ENCODE measurements at regions not wholly inside any gene's neighbourhood (a gene's known extent, or its start where the extent isn't known, plus 50 kb on each side); places are given as distances from the start of the nearest gene placed in this dataset.

DNA sequence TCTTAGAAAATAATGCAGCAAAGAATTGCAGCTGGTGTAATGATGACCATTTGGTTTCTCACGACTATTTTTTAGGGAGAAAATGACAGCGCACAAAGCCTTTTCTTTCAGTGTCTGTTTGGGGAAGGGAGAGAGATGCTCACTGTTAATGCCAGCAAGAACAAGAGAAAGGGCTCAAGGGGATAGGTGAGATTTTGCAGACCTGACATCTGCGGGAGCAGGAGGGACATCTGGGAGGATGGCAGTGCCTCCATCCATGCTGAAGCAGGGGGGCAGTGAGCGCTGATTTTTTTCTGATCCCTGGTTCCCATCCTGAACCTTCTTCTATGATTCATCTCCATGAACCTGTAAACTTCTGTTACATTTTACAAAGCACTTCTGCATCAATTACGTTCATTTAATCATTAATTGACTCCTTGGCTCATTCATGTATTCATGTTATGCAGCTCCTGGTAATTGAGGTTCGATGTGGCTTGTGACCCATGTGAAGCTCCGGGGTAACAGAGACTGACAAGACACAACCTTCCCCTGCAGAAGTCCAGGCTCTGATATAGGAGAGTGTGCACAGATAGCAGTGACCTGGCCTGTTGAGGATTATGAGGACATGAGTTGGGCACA, 595.3 kb downstream of the PTPRU start:
- no peak overlapping the region for H3K4me3 ChIP-seq (ENCODE audit: insufficient read depth, low read depth, low read length)
- H3K27me3 ChIP-seq (ENCODE audit: control insufficient read depth, insufficient read depth, low read length): no peaks in the 10 kb centered on the region
- DNase-seq: no peak
- H3K36me3 ChIP-seq (replicated peaks; ENCODE audit: control insufficient read depth, insufficient read depth, low read length): no peaks in the 10 kb centered on the region

DNA sequence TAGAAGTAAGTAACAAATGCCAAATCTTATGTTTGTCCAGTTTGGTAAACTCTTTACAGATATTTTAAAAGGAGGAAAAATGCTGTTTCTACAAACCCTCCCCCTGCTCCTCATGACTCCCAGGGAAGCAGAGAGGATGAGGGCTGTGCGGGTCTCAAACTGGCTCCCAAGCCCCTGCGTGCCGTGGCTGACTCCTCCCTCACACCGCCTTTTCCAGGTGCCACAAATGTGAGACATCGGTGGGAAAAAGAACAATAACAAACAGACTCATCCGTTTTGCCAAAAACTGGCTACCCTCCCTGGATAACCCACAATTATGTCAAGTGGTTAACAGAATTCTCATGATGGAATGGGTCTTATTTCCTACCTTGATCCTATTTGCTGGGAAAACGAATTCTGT, 594.6 kb downstream of the PTPRU start:
- Histone ChIP-seq H3K4me3 (ENCODE audit: insufficient read depth, low read depth, low read length) (no peak overlapping the region), H3K36me3 (replicated peaks; ENCODE audit: control insufficient read depth, insufficient read depth, low read length) (no peaks in the 10 kb centered on the region), H3K27me3 (ENCODE audit: control insufficient read depth, insufficient read depth, low read length) (no peaks in the 10 kb centered on the region)
- DNase-seq: no peak

DNA sequence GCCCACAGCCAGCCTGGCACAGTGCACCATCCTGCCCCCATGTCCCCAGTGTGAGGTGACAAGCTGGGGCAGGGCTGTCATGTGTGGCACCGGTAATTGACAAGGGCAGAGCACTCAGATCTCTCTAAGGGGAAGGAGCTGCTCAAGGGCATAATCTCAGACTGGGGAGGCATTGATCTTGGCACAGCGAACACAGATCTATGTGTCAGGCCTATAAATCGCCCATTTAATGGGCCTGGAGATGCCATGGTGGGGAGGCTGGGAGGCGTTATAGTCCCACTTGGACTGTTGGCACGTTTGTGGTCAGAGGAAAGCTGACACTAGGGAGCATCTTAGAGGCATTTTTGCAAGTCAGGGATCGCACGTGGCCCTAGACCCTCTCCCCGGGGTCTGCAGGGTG, 594.1 kb downstream of the PTPRU start:
- H3K4me3 ChIP-seq (ENCODE audit: insufficient read depth, low read depth, low read length): no peak overlapping the region
- H3K27me3 ChIP-seq (ENCODE audit: control insufficient read depth, insufficient read depth, low read length): no peaks in the 10 kb centered on the region
- no peaks in the 10 kb centered on the region for H3K36me3 ChIP-seq (replicated peaks; ENCODE audit: control insufficient read depth, insufficient read depth, low read length)
- no peak for DNase-seq

DNA sequence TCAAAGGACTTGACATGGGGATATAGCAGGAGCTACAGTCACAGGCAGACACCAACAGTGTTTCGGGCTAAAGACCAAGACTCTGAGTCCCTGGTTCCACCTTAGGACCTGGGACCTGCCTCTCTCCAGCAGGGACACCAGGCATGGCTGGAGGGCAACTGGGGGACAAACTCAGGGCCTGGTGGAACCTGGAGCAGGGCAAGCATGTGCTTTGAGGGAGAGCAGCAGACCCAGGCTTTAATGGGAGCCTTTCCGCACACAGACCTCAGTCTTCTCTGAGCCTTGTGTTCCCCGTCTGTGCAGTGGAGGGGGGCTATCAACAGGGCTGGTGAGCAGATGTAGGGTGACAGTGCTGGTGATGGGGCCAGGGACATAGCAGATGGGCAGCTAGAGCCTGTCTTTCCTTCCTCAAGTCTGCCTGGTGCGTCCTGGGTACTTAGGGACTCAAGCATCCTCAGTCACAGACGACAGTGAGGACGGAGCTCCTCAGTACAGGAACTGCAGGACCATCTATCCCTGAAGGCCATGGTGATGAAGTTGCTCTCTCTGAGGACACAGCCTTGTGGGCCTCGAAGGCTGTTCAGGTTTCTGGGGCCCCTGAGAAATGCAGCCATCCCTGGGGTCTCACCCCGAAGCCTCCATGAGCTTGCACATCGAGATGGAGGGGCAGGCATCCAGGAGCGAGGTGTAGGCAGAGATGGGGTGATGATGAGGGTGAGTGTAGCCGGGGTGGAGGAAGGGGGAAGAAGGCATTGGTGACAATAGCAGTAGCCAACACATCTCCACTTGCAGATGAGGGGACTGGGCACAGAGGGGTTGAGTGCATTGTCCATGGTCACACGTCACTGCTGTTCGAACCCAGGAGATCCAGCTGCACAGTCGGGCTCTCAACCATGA, 593.4 kb downstream of the PTPRU start:
- Histone ChIP-seq H3K27me3 (ENCODE audit: control insufficient read depth, insufficient read depth, low read length) (no peaks in the 10 kb centered on the region), H3K4me3 (ENCODE audit: insufficient read depth, low read depth, low read length) (no peak overlapping the region), H3K36me3 (replicated peaks; ENCODE audit: control insufficient read depth, insufficient read depth, low read length) (no peaks in the 10 kb centered on the region)
- DNase-seq: no peak

DNA sequence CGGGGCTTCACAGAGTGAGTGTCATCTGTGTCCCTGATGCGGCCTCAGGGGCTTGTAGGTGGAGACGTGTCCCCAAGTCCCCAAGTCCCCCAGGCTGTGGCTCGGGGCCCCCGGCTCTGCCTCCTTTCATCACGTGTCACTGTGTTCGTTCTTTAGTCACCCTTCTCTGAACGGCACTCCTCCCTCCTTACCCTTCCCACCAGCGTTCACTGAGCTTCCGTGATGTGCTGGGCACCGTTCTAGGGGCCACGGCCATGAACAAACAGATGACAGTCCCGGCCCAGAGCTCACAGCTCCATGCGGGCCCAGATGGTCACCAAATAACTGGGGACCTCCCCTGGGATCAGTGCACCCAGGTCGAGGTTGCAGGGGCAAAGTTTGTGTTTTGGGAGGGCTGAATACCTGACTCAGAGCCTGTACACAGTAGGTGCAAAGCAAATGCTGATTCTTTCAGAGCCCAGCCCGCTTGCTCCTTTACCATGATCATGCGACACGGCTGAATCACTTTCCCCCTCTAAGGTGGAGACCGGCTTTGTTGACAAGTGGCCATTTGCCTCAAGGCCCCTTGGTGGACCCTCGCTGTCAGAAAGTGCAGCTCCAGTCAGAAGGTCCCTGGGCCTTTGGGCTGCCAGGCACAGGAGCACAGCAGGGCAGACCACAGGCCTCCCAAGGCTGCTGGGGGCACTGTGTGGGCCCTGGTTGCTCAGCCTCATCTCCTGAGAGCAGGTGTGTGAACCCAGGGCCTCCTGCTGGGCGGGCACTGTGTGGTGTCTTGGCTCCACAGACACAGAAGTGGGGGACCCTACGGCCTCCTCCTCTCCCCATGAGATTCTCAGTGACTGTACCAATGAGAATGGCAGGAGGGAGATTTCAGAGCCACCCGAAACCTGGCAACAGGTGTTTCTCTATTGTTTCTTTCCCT, 592.5 kb downstream of the PTPRU start:
- DNase-seq: no peak
- Histone ChIP-seq H3K4me3 (ENCODE audit: insufficient read depth, low read depth, low read length) (no peak overlapping the region), H3K36me3 (replicated peaks; ENCODE audit: control insufficient read depth, insufficient read depth, low read length) (no peaks in the 10 kb centered on the region), H3K27me3 (ENCODE audit: control insufficient read depth, insufficient read depth, low read length) (no peaks in the 10 kb centered on the region)

DNA sequence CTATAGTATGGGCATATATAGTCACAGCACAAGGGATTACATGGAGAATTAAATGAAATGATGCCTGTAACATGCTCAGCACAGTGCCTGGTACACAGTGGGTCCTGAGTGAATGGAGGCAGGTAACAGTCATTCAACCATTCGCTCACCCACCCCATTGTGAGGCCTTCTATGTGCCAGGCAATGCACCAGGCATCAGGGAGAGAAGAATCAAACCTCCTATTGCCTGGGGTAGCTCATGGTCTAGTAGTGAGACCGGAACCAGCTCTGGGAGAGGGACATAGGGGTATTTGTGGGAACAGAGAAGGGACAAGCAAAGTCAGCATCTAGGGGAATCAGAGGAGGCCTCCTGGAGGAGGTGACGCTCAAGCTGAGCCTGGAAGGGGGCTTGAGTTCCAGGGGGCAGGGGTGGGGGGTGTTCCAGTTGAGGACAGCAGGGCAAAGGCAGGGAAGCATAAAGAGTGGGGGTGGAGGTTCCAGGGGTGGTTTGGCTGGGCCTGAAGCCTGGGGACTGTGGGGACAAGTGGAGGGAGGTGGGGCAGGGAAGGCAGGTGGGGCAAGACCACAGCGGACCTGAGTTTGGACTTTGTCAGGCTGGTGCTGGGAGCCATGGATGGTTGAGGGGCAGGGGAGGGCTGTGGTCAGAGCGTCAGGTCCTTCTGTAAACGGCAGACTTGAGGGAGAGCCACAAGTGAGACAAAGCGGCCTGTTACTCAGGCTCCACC, 591.6 kb downstream of the PTPRU start:
- Histone ChIP-seq H3K27me3 (ENCODE audit: control insufficient read depth, insufficient read depth, low read length) (no peaks in the 10 kb centered on the region), H3K4me3 (ENCODE audit: insufficient read depth, low read depth, low read length) (no peak overlapping the region), H3K36me3 (replicated peaks; ENCODE audit: control insufficient read depth, insufficient read depth, low read length) (no peaks in the 10 kb centered on the region)
- DNase-seq: no peak

DNA sequence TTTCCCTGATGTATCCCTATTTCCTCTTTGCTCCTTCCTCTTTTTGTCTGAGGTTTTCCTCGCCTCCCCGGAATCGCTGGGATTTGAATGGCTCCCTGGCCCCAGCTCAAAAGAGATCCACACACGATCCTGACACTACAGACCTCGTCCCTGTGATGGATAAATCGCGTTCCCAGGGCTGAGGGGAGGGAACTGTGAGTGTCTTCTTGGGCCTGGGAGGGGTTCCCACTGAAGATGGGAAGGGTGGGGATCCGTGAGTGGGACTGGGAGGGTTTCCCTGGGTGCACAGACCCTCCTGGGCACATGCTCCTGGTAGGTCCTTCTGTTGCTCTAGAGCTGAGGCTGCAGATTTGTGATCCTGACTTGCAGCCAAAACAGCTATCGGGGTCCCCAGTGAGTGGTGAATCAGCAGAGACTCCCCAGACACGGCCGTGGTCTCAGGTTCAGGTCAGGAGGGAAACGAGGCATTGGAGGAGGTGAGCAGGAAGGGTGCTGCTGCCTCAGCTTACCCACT, 591.0 kb downstream of the PTPRU start:
- DNase-seq: no peak
- H3K27me3 ChIP-seq (ENCODE audit: control insufficient read depth, insufficient read depth, low read length): no peaks in the 10 kb centered on the region
- no peaks in the 10 kb centered on the region for H3K36me3 ChIP-seq (replicated peaks; ENCODE audit: control insufficient read depth, insufficient read depth, low read length)
- H3K4me3 ChIP-seq (ENCODE audit: insufficient read depth, low read depth, low read length): no peak overlapping the region

DNA sequence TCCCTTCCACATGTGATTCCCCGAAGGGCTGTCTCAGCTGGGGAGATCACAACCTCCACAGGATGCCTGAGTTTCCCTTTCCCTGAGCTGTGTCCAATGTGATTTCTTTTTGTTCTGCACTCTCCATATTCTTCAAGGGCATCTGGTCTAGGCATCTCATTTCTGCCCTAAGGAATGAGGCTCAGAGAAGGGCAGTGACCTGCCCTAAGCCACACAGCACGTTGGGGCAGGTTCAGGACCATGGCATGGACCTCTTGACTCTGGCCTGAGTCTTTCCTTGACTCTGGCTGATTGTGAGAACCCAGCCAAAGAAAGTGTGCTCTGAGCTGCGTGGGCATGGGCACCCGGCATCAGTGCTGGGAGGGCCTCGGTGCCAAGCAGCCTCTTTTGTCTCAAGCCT, 590.3 kb downstream of the PTPRU start:
- no peak overlapping the region for H3K4me3 ChIP-seq (ENCODE audit: insufficient read depth, low read depth, low read length)
- no peak for DNase-seq
- no peaks in the 10 kb centered on the region for H3K27me3 ChIP-seq (ENCODE audit: control insufficient read depth, insufficient read depth, low read length)
- no peaks in the 10 kb centered on the region for H3K36me3 ChIP-seq (replicated peaks; ENCODE audit: control insufficient read depth, insufficient read depth, low read length)

DNA sequence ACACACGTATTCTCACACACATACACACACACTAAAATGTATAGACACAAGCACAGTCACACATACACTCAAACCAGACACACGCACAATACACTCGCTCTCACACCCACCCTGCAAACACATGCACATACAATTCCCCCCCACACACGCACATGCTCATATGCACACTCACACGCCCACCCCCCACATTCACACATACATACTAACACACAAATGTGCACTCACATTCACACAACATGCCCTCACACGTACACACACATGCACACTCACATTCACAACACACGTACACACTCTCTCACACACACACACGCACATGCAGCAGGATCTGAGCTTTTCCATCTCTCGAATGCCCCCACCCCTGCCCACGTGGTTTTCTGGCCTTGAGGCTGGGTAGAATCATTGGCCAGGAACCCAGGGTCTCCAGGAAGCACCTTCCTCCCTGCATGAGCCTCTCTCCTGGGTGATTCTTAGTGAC, 589.7 kb downstream of the PTPRU start:
- DNase-seq: no peak
- Histone ChIP-seq H3K27me3 (ENCODE audit: control insufficient read depth, insufficient read depth, low read length) (no peaks in the 10 kb centered on the region), H3K36me3 (replicated peaks; ENCODE audit: control insufficient read depth, insufficient read depth, low read length) (no peaks in the 10 kb centered on the region), H3K4me3 (ENCODE audit: insufficient read depth, low read depth, low read length) (no peak overlapping the region)

DNA sequence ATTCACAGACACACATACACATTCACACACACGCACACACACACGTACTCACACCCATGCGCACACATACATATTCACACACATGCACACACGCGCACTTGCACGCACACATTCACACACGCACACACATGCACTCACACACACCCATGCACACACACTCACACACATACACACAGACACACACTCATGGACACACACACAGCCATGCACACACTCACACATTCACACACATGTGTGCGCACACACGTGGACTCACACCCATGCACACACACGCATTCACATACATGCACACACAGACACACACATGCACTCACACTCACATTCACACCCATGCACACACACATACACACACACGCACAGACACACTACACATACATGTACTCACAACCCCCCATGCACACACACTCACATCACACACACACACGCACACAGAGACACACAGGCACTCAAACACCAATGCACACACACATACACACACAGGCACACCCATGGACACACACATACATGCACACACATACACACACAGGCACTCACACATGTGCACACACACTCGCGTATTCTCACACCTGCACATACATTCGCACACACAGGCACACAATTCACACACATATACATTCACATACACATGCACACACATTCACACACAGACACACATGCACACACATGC, 589.1 kb downstream of the PTPRU start:
- no peak overlapping the region for H3K4me3 ChIP-seq (ENCODE audit: insufficient read depth, low read depth, low read length)
- no peak for DNase-seq
- H3K27me3 ChIP-seq (ENCODE audit: control insufficient read depth, insufficient read depth, low read length): no peaks in the 10 kb centered on the region
- no peaks in the 10 kb centered on the region for H3K36me3 ChIP-seq (replicated peaks; ENCODE audit: control insufficient read depth, insufficient read depth, low read length)

DNA sequence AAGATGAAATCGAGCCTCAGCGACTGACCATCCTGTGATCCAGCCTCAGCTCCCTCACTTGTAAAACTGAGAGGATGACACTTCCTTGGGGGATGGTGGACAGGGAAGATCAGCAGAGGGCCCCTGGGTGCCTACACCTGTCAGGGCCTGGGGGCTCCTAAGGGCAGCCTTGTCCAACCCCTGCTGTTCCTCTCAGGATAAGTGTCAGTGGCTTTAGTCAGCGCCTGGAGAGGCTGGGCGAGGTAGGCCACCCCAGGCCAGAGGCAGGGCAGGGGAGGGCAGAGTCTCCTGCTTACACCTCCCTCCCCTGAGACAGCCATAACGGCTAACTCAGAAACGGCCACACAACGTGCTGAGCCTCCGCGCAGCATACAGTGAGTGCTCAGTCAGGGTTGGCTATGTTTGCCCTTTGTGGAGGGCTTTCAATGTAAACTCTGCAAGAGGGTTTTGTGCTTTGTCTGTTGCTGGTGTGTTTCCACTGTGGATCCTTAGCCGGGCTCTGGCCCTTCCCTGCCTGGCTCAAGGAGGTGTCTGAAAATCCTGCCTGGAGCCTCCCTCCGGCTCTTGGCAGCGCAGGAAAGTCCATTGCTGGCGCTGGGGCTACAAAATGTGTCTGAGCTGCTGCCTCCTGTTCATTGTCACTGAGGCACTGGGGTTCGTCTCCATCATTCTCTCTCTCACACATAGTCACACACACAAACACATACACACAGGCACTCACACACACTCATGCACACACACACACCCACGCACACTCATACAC, 588.4 kb downstream of the PTPRU start:
- Histone ChIP-seq H3K36me3 (replicated peaks; ENCODE audit: control insufficient read depth, insufficient read depth, low read length) (no peaks in the 10 kb centered on the region), H3K4me3 (ENCODE audit: insufficient read depth, low read depth, low read length) (no peak overlapping the region), H3K27me3 (ENCODE audit: control insufficient read depth, insufficient read depth, low read length) (no peaks in the 10 kb centered on the region)
- no peak for DNase-seq

DNA sequence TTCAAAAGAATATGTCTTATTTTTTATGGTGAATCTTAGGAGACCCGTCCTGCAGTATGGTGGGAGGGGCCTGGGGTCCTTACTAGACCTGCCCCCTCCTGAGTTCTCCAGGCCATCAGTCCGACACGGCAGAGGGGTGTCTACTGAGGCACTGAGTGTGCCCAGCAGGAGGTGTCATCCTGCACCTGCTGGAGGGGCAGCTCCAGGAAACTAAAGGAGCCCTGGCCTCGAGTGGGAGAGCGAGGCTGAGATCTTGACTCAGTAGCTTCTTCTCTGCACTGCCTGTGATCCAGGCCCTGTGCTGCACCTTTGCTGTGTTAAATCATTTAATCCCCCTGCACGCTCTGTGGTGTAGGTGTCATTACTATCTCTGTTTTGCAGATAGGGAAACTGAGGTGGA, 587.7 kb downstream of the PTPRU start:
- no peak for DNase-seq
- no peaks in the 10 kb centered on the region for H3K36me3 ChIP-seq (replicated peaks; ENCODE audit: control insufficient read depth, insufficient read depth, low read length)
- H3K4me3 ChIP-seq (ENCODE audit: insufficient read depth, low read depth, low read length): no peak overlapping the region
- no peaks in the 10 kb centered on the region for H3K27me3 ChIP-seq (ENCODE audit: control insufficient read depth, insufficient read depth, low read length)

DNA sequence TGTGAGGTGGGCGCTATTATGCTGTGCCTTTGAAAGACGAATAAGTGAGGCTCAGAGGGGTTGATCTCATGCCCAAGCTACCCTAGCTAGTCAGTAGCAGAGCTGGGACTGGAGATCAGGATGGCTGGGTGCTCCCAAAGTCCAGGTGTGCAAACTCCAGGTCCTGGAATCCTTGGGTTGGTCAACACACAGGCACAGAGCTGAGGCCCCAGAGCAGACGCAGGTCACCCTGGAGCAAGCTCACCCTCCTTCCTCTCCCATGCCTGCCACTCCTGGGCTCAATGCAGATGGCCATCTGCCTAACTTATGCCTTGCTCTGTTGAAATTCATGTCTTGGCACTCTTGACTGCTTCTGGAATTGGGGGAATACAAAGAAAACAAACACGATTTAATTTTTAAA, 587.2 kb downstream of the PTPRU start:
- DNase-seq: no peak
- H3K27me3 ChIP-seq (ENCODE audit: control insufficient read depth, insufficient read depth, low read length): no peaks in the 10 kb centered on the region
- no peaks in the 10 kb centered on the region for H3K36me3 ChIP-seq (replicated peaks; ENCODE audit: control insufficient read depth, insufficient read depth, low read length)
- no peak overlapping the region for H3K4me3 ChIP-seq (ENCODE audit: insufficient read depth, low read depth, low read length)

All from H7 (cell line).